DMS79 (cell line): ENCODE measurements at regions not wholly inside any gene's neighbourhood (a gene's known extent, or its start where the extent isn't known, plus 50 kb on each side); places are given as distances from the start of the nearest gene placed in this dataset.

ENCODE experiments used
- DNase-seq: peaks from one replicate; lab custom pipeline; 2025; lab: John Stamatoyannopoulos, UW

DNA sequence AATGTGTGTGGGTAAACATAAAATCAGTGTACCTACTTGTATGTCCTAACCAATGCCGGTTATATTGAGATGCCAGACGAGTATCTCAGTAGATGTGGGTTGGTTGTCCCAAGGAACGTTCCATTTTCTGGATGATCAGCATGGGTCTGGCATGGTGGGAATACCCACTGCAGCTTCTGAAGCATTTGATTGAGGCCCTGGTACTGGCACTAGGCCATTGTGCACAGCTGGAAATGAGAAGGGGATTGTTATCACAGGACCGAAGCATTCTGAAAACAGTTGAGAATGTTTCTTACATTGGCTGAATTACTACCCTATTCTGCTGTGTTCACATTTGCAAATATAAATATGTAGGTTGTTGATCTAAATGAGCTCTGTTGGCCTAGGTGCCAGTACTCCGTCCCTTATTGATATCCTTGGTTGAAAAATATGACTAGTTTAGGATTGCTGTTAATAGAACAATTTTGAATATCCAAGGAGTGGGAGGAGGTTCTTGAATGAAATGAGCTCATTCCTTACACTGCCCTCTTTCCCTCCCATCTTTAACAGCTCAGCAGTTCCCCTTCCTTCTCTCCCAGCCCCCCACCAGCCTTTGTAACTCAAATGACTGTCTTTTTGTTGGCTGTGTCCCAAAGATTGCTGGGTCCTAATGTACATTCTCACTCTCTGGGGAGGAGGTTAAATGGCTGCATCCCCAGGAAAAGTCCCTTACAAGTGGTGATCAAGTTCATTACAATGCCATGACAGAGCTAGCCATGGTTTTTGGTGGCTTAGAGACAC, 293.3 kb upstream of the TPM1 start:
- DNase-seq = no peak

DNA sequence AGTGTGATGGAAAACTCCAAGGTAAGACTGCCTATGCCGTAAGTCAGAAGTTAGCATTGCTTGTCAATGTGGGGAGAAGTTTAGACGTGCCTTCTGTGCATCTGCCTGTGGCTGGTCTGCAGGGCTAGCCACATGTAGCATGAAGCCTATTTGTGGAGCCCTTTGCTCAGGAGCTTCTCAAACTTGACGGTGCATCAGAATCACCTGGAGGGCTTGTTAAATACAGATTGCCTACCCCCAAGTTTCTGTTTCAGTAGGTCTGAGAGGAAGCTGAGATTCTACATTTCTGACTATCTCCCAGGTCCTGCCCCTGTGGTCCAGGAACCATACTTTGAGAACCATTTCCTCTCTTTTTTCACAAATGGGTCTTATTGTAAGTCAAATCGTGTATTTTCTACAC, 292.1 kb upstream of the TPM1 start:
- DNase-seq = no peak

DNA sequence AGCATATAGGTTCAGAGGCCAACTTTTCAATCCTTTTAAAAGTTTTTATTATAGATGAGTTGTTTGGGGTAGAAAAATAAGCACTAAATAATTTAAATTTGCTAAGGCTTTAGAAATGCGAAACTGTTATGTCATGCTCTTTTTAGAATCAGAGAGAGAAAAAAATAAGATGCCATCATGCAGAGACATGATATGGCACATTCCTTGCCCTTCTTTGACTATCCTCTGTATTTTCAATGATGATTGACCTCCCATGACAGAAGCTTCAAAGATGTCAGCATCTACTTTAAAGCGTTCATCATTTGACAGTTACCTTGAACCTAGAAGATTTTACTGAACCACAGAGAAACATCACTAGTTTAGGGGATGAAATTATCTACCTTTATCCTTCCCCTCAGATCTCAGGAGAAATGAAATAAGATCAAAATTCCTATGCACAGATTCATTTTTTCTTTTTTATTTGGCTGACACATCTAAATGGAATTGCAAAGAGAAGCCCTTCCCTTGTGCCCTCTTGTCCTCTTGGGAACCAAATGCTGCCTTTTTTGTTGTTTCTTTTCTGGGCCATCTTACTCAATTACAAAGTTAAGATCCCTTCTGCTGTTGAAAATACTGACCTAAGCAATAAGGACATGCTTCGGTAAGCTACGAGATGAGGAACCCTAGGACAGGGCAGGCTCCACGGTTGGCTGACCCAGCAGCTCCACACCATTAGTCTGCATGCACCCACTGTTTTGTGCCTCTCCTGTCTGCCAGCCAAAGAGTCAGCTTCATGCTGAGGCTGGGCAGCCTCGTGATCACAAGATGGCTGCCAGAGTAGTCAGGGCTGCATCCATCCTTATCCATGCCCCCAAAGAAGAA, 289.7 kb upstream of the TPM1 start:
- no peak for DNase-seq

DNA sequence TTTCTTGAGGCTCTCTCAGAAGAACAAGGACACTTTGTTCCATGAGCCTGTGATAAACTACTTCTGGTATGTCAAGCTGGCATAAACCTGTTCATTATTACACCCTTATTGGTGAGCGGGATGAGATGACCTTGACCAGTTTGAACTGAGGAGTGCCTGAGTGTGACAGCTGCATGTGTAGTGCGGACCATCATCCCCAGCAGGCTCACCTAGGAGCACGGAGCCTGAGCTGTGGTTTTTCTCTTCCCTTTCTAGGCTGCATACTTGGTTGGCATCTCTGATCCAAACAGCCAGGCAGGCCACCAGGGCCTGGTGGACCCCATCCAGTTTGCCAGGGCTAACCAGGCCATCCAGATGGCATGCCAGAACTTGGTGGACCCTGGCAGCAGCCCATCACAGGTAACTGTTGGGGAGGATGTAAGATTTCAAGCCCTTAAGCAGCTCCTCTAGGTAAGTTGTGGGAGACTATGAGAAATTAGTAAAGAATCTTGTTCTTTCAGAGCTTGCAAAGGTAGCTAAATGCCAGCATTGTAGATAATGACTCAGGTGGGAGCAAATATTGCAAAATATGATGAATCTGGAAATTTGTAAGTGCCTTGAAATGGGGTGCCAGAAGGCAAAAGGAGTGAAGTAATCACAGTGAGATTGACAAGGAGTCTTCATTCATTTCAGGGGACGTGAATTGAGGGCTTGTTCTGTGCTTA, 288.9 kb upstream of the TPM1 start:
- no peak for DNase-seq

DNA sequence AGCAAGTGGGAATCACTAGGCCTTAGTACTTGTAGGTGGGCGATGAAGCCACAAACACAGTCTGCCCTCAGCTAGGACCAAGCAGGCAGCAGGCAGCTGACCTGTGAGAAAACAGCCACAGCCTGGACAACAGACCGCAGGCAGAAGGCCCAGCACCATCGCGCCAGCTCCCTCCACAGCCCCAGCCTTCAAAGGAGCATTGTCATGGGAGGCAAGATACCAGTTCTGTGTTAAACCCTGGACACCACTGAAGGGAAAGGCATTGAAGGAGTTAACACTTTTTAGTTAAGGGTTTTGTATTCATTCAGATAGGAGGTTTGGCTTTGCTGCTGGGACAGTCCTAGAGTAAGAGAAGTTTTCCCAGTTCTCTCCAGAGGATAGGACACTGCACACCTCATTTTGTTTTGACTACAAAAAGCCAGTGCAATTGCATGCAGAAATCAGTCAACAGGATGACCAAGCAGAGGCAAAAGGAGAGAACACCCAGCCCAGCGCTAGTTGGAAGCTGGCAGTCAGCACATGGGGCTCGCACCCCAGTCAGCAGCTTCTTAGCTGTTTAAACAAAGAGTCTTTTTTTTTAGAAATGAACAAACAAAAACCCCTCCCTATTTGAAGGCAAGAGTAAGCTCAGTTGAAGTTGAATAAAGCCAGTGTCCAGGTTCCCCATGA, 286.1 kb upstream of the TPM1 start:
- DNase-seq = no peak

- no peak for DNase-seq
These were observed 285.6 kb upstream of the TPM1 start for GRCh38 chr15:62756995-62757360.

- no peak for DNase-seq
These were observed 285.0 kb upstream of the TPM1 start for GRCh38 chr15:62757535-62757934.

DNA sequence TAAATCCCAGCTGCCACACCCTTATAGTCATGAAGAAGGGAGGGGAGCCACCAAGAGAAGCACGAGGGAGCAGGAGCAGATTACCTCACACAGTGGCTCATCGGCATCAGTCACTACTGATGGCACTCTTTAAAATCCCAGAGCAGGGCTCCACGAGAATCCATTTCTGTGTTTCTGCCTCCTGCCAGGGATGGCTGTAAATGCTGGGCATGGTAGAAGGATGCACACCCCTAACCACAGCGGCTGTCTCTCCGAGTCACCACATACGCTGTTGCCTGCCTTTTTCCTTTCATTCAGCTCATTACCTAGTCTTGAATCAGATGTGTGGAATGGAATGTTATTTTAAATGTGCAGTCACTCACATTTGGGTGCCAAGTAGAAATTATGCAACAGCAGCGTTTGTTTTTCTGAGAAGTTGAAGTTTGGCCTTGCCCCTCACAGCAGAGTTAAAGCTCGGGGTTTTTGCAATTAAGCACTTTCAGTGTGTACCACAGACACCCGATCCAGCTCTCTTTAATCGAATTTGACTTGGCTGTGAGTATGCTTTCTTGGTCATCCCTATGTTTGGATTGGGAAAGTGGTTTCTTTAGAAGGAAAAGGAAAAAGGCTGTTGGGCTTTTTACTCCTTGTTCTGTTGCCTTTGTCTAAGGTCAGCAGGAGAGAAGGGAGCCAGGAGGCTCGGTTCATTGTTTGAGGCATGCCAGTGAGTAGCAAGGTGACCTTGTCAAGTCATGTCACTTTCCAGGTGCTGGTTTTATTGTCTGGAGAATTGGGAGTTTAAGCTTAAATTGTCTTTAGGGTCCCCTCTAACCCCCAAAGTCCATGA, 284.2 kb upstream of the TPM1 start:
- no peak for DNase-seq

- no peak for DNase-seq
These were observed 283.6 kb upstream of the TPM1 start for GRCh38 chr15:62758952-62759349.

DNA sequence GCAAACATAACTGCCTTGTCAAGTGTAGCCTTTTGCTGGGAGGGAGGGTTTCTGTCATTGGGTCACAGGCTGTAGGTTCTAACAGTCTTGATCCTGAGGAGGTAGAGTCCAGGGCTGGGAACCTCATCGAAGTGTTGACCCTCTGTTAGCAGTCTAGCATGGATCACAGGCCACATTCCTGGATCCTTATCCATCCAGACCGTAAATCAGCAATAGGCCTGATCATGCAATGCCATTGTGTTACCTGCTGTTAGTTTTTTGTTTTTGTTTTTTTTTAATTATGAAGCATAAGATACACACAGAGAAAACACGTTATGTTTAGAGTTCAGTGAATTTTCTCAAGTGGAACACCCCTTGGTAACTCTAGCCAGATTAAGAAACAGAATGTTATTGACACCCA, 282.0 kb upstream of the TPM1 start:
- DNase-seq = no peak

- DNase-seq = no peak
These were observed 276.6 kb upstream of the TPM1 start for GRCh38 chr15:62765916-62766315.

GRCh38 chr15:62766599-62766998, 275.9 kb upstream of the TPM1 start:
- no peak for DNase-seq

- no peak for DNase-seq
These were observed 272.9 kb upstream of the TPM1 start for GRCh38 chr15:62769604-62770003.

DNA sequence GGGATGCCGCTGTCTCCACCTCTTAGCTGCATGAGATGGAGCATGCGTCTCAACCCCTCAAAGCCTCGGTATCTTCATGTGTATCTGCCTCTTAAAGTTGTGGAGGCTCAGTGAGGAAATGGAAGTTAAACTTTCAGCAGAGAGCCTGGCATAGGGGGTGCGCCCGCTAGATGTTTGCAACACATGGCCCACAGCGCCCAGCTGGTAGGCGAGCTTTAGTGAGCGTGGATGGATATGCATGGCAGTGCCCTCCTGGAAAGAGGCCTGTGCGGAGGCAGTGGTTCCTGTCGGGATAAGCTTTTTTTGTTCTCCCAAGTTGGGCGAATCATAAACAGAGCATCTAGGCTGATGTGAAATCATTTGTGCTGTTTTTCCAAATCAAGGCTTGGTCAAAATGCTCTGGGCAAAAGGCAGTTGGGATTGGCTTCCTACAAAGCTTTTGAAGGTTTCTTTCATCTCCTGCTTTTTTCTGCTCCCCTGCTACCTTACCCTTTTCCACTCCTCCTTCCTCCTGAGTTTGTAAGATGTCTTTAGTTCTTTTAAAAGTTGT, 272.4 kb upstream of the TPM1 start:
- DNase-seq = no peak

- DNase-seq = no peak
These were observed 271.8 kb upstream of the TPM1 start for GRCh38 chr15:62770752-62771151.

DNA sequence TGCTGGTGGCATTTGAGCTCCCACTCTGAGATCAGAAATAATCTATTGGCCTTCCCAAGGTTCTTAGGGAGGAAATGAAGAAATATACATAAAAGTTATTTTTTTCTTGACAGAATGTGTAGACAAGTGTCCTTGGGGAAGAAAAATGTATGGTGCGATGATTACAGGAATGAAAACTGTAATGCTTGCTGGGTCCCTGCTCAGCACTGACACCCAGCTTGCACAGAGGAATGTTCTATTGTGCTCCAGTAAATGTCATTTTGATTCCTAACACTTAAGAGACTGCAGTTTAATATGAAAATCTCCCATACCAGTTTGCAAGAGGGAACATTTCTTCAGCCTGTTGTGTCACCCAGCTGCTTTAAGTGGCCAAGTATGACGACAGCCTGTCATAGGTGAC, 271.3 kb upstream of the TPM1 start:
- no peak for DNase-seq

GRCh38 chr15:62773369-62774165, 269.0 kb upstream of the TPM1 start:
- no peak for DNase-seq

DNA sequence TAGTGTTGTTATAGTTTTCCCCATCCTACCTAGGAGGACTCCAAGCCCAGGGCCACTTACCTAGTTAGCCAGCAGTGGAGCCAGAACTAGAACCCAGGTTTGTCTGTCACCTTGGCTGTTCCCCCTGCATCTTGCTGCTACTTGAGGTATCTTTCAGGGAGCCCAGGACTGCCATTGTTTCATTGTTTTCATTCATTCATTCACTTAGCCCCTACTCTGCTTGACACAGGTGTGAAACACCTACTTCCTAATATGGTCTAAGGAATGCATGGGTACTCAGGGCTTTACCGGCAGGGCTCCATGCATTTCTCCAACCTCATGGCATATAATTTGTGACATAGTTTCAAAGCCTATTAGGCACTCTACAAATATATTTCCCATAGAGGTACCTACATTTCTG, 266.6 kb upstream of the TPM1 start:
- no peak for DNase-seq

- no peak for DNase-seq
These were observed 264.9 kb upstream of the TPM1 start for GRCh38 chr15:62777671-62778070.

- DNase-seq = no peak
These were observed 263.3 kb upstream of the TPM1 start for GRCh38 chr15:62779036-62779770.
